GM21360 (cell line): ENCODE measurements at regions not wholly inside any gene's neighbourhood (a gene's known extent, or its start where the extent isn't known, plus 50 kb on each side); places are given as distances from the start of the nearest gene placed in this dataset.
"Not testable (repeated sequence)": the region's sequence is repeated elsewhere in the genome, so short reads cannot be mapped to it uniquely, and the experiment has no call there.

Experiments used
- ATAC-seq: cut with Tn5 transposase; IDR thresholded peaks from one replicate; pipeline ENCODE4 v1.9.1; 2021; ENCODE audit warnings: mild to moderate bottlenecking, moderate library complexity; ENCODE audit not compliant: unreplicated experiment

GRCh38 chr5:101418713-101419118 lies 515.6 kb upstream of the ST8SIA4 start:
- no peak for ATAC-seq

DNA sequence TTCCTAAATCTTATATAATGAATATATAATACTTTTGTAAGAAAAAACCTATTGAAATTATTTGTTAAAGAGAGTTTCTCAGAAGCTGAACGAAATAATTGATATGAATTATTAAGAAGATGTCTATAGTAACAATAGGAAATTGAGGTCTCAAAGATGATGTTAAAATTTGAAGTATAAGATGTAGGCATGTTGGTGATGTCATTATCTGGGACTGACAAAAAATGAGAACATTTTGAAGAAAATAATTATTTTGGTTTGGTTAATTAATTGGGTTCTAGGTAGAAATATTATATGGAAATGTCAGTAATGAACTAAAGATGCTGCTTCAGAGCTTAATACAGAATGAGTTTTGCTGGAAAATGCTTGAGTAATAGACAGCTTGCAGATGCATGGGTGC lies 501.4 kb upstream of the ST8SIA4 start:
- ATAC-seq: no peak

DNA sequence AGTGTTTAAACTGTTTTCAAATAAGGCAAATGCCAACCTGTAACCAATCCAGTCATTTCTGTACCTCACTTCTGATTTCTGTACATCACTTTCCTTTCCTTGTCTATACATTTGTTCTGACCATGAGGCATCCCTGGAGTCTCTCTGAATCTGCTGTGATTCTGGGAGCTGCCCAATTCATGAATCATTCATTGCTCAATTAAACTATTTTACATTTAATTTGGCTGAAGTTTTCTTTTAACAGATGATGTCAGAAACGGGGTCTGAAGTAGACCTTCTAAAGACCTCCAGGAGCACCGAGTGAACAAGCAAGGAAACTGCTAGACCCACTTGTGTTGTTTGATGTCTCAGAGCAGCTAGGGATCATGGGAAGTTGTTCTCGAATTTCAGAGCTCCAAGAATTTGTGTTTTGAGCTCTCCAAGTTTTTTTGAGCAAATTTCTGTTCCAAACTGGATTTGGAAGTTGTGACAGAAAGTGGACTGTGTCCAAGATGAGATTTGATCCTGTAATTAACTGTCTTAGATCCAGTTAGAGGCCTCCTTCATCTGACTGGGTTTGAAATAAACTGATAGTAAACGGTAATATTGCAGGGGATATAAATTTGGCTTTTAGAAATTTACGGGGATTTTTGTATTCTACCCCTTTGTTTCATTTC lies 490.8 kb upstream of the ST8SIA4 start:
- no peak for ATAC-seq

DNA sequence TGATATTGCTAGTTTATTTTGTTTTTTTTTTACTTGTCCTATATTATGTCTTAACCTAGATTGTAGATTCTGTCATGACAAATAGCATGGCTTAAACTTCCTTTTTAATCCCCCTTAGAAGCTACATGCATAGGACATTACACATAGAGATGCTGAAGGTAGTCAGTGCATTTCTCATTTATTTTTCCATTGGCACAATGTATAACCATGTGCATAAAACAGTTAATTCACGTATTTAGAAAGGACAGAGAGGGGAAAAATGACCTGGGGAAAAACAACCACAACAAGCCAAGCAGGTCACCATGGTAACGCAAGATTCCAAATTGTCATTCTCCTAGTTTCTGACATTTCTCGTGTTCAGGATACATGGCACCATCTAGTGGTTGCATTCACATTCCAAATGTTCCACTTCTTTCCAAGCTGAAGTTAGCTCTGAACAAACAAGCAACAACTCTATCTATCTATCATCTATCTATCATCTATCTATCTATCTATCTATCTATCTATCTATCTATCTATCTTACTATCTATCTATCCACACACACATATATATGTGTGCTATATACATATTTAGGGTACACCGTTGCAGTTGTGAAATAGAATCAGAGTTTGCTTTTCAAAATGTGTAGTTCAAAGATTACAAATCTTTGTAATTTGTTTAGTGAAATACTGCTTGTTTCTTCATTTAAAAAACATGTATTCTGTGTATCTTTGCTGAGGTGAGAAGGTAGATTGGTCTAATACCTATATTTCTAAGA lies 487.2 kb upstream of the ST8SIA4 start:
- peak; percentile 67 for ATAC-seq

DNA sequence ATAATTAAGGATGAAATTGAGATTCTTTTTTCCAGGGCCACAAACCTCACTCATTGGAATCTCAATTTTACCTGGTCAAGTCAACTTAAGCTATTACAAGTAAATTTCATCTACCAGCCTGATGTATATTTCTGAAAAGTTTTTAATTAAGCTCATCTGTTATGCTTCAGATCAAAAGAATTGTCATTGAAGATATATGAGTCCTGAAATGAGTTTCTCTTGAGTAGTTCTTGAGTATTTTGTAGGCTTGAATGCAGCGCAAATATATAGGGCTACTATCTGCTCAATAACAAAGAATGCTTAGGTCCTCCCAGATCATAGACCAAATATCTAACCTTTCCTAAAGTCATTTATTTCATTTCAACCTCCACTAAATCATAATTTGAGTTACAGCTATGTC lies 482.2 kb upstream of the ST8SIA4 start:
- no peak for ATAC-seq

DNA sequence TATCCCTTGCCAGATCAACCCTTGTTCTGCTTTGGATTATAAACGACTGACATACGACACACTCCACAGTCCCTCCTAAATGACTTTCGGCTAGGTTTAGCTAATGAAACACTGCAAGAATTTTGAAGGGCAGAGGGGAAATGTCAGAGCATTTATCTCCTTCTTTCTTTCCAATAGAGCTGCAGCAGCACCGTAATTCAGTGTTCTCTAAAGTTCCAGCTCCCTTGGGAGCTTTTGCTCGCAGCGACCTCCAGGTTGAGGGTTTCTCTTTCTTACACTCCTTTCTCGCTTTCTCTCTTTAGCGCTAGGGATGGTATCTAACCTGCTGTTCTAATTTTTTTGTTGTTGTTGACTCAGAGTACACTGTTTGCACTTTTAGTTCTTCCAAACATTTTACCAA lies 467.1 kb upstream of the ST8SIA4 start:
- ATAC-seq: no peak

DNA sequence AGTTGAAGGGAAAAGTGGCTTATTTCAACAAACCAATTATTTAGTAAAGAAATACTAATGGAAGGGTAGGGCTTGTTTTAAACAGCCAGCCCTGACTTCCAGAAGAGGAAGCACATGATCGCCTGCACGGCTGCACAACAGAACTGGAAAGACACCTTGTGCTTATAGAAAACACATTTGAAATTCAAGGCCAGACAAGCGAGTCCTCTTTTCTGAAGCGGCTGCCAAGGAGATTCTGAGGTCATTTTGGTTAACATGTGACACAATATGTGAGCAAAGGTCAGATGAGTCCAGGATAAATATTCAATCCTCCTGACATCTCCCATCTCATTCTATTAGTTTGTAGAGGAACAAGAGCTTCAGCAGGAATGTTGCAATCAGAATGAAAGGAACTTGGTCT lies 461.4 kb upstream of the ST8SIA4 start:
- ATAC-seq: no peak

GRCh38 chr5:101362067-101362466 lies 459.0 kb upstream of the ST8SIA4 start:
- ATAC-seq: no peak

GRCh38 chr5:101346906-101347305 lies 443.8 kb upstream of the ST8SIA4 start:
- no peak for ATAC-seq

GRCh38 chr5:101346447-101346846 lies 443.4 kb upstream of the ST8SIA4 start:
- no peak for ATAC-seq

DNA sequence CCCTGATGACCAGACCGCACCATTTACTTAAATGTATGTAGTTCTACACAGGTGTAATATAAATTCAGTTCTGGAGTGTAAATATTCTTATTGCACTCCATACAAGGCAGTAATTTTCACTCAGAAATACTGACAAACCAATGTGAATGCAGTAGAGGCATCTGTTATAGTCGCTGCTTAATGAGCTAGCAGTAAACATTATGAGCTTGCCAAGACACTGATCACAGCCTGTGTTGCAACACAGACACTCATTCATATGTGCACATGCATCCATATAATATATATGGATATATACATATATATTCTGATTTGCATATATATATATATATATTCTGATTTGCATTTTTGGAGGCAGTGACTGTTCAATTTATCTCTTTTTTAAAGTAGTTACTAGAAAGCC lies 435.1 kb upstream of the ST8SIA4 start:
- no peak for ATAC-seq

DNA sequence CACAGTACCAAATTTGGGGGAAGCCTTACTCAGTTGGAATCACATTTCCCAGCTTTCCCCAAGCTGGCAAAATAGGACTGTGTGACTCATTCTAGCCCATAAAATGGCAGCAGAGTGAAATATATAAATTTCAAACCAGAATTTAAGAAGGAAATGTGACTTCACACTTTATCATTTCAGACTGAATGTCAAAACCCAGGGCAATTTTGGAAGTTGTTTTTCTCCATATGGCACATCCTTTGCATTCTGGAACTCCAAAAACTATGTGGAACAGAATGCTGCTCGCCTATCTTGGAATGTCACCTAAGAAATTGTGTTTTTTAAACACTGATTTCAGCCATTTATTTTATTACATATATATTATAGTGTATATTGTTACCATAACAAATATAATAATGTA lies 424.7 kb upstream of the ST8SIA4 start:
- ATAC-seq: no peak

- no peak for ATAC-seq
Observed at GRCh38 chr5:101326766-101327165, 423.7 kb upstream of the ST8SIA4 start.

GRCh38 chr5:101316401-101316800 lies 413.3 kb upstream of the ST8SIA4 start:
- ATAC-seq: not testable (repeated sequence)

DNA sequence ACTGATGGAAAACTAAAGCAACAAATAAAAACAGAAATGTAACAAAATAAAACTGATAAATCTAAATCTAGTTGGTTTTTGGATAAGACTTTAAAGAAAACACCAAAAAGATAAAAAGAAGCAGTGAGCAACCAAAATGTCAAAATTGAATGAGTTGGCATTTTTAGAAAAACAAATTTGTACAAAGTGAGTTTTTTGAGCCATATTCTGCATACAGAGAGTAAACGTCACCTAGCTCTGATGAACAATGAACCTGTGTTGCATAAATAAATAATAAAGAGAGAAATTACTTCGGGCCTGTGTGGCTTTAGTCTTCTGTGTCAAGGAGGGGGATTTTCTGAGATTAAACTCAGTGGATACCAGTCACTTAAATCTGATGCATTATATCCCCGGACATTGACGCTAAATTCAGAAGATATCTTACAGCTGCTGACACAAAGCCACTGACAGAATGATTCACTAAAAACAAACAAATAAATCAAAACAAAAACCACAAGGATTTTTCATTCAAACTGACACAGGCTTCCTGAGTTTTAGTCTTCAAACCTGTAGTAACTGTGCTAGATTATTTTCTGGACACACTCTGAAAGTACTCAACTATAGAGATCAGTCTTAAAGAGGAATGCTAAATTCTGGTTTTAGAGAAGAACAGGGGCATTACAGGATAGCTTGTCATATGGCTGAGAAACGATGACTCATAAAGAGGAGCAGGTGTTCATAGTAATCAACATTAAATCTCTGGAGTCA lies 403.5 kb upstream of the ST8SIA4 start:
- ATAC-seq: no peak

- no peak for ATAC-seq
Observed at GRCh38 chr5:101296477-101296876, 393.4 kb upstream of the ST8SIA4 start.

GRCh38 chr5:101292199-101292598 lies 389.1 kb upstream of the ST8SIA4 start:
- ATAC-seq: no peak

DNA sequence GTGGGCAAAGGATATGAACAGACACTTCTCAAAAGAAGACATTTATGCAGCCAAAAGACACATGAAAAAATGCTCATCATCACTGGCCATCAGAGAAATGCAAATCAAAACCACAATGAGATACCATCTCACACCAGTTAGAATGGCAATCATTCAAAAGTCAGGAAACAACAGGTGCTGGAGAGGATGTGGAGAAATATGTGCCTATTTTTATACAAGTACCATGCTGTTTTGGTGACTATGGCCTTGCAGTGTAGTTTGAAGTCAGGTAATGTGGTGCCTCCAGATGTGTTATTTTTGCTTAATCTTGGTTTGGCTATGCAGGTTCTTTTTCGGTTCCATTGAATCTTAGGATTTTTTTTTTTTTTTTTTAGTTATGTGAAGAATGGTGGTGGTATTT lies 387.7 kb upstream of the ST8SIA4 start:
- not testable (repeated sequence) for ATAC-seq

- no peak for ATAC-seq
Observed at GRCh38 chr5:101288633-101289032, 385.6 kb upstream of the ST8SIA4 start.

- ATAC-seq: no peak
Observed at GRCh38 chr5:101284736-101285375, 381.8 kb upstream of the ST8SIA4 start.

- not testable (repeated sequence) for ATAC-seq
Observed at GRCh38 chr5:101283938-101284337, 380.9 kb upstream of the ST8SIA4 start.
